H54 (cell line): ENCODE measurements at regions not wholly inside any gene's neighbourhood (a gene's known extent, or its start where the extent isn't known, plus 50 kb on each side); places are given as distances from the start of the nearest gene placed in this dataset.

Experiments used
- DNase-seq: peaks from one replicate; pipeline ENCODE4 v3.0.0; 2011; ENCODE audit warnings: low spot score, mixed read lengths; ENCODE audit not compliant: insufficient read length
- FAIRE-seq: peaks from 3 replicates; lab custom pipeline; 2011; peaks lifted over from hg19 to GRCh38; lab: Jason Lieb, UNC
- POLR2A ChIP-seq: IDR thresholded peaks from 2 replicates; pipeline ENCODE4 v1.6.1; 2011; ENCODE audit warnings: low read depth, mild to moderate bottlenecking, low read length

DNA sequence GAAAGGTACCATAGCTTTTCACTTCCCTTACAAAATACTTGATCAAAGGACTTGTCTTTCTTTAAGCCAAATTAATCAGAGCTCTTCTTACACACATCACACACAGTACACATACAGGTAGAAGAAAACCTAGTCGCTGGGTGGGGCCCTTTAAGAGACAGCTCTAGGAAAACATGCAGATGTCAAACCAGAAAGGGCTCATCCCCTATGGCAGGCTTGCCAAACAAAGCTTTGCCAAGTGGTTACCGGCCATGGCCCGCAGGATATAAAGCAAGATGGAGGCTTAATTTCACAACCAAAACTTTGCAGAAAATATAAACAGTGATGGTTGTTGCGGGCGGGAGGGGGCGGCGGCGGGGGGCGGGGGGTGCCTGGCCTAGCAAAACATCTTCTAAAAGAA is 2156.0 kb upstream of the PIK3C3 start:
- no peak for TF ChIP-seq POLR2A
- DNase-seq (no peak), FAIRE-seq (no peak)

DNA sequence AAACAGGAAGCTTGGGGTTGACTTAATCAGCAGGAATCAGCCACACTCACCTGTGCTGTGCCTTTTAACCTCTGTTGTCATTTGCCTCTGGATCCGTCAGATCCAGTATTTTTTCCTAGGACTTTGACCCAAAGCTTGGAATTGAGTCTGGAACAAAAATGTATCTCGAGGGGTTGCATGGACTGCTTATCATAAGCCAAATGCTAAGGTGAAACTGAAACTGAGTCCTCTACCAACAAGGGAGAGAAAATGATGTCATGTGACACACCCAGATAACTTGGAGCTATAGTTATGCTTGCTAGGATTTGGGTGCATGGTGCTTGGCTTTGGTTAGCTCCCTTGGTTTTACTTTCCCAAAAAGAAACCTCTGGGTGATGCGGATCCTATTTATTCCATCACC is 2158.6 kb upstream of the PIK3C3 start:
- TF ChIP-seq POLR2A: no peak
- FAIRE-seq (no peak), DNase-seq (no peak)

- FAIRE-seq (no peak), DNase-seq (no peak)
These were observed 2159.7 kb upstream of the PIK3C3 start for GRCh38 chr18:39795350-39795749.

GRCh38 chr18:39793609-39794008 is 2161.4 kb upstream of the PIK3C3 start:
- no peak for FAIRE-seq
- no peak for DNase-seq
- TF ChIP-seq POLR2A: no peak

More at GRCh38 chr18:39795350-39795749, 2159.7 kb upstream of the PIK3C3 start:
- TF ChIP-seq POLR2A: no peak

DNA sequence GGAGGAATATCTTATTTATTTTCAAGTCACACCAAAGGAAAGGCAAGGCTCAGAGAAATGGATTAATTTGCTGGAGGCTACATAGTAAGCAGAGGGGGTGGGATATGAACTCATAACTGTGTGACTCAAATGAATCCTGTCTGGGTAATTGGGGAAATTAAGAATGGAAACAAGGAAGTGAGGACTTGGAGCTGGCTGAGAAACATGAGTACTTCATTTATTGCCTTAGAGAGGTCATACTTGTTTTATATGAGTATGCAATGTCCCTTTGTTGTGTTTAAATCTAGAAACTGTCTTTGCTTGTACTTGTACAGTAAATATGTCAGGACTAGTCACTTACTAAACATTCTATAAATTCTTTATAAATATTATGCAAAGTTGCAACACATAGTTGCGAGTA is 2166.7 kb upstream of the PIK3C3 start:
- no peak for TF ChIP-seq POLR2A
- DNase-seq (no peak), FAIRE-seq (no peak)

- DNase-seq (no peak), FAIRE-seq (no peak)
- no peak for TF ChIP-seq POLR2A
These were observed 2168.6 kb upstream of the PIK3C3 start for GRCh38 chr18:39786477-39786876.

DNA sequence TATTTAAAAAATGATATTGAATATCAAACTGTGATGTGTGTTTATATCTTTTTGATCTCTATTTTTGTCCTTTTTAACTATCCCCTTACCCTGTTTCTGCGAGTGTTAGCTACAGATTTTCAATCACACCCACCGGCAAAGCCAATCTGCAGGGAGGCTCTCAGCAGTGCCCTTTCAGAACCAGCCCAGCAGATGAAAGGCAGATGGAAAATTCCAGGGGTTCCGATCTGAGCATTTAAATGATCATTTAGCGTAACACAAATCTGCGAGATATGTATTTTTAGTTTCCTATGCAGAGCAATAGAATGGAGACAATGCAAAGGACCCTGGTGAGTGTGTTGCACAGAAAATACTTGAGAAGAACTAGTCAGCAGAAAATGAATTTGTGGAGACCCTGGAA is 2170.5 kb upstream of the PIK3C3 start:
- DNase-seq (no peak), FAIRE-seq (no peak)
- no peak for TF ChIP-seq POLR2A

- no peak for FAIRE-seq
- DNase-seq: no peak
- TF ChIP-seq POLR2A: no peak
These were observed 2173.5 kb upstream of the PIK3C3 start for GRCh38 chr18:39781565-39781964.

DNA sequence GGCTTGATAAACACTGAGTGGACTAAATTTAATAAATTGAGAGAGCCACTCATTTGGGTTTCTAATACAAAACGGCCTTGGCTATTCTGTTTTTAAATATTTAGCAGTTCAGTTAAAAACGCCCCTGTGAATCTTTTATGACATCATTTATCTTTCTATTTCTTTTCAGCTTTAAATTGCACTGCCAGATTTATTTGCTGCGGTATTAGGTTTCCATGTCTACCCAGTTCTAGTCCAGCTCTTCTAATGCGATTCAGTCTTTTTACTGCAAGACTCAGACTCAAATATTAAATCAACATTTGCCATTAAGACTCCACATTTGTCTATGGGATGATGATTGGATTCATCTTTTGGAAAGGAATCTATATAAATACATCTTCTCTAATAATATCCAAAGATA is 2174.3 kb upstream of the PIK3C3 start:
- no peak for FAIRE-seq
- no peak for TF ChIP-seq POLR2A

GRCh38 chr18:39779926-39780325 is 2175.1 kb upstream of the PIK3C3 start:
- DNase-seq (no peak), FAIRE-seq (no peak)
- no peak for TF ChIP-seq POLR2A

More for the DNA sequence above, 2174.3 kb upstream of the PIK3C3 start:
- no peak for DNase-seq

- FAIRE-seq (no peak), DNase-seq (no peak)
- TF ChIP-seq POLR2A: no peak
These were observed 2178.3 kb upstream of the PIK3C3 start for GRCh38 chr18:39776766-39777165.

GRCh38 chr18:39774957-39775598 is 2180.0 kb upstream of the PIK3C3 start:
- DNase-seq (no peak), FAIRE-seq (no peak)
- no peak for TF ChIP-seq POLR2A

- DNase-seq (no peak), FAIRE-seq (no peak)
- no peak for TF ChIP-seq POLR2A
These were observed 2181.4 kb upstream of the PIK3C3 start for GRCh38 chr18:39773646-39774045.

GRCh38 chr18:39772155-39772919 is 2182.7 kb upstream of the PIK3C3 start:
- DNase-seq (no peak), FAIRE-seq (no peak)
- no peak for TF ChIP-seq POLR2A

GRCh38 chr18:39770399-39770798 is 2184.6 kb upstream of the PIK3C3 start:
- DNase-seq: no peak
- TF ChIP-seq POLR2A: no peak
- FAIRE-seq: no peak

DNA sequence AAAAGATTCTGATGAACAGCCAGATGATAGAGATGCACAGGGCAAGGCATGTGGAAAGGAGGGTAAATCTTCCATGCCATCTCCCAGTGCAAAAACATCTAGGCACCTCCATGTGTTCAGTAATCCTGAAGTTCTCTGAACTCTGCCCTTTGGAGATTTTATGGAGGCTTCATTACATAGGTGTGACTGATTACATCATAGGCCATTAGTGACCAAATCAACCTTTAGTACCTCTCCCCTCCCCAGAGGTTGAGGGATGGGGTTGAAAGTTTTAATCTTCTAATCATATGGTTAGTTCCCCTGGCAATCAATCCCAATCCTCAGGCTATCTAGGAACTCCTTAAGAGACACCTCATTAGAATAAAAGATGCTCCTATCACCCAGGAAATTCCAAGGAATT is 2190.2 kb upstream of the PIK3C3 start:
- TF ChIP-seq POLR2A: no peak
- DNase-seq (no peak), FAIRE-seq (no peak)
